SK-N-SH (cell line): ENCODE measurements at regions not wholly inside any gene's neighbourhood (a gene's known extent, or its start where the extent isn't known, plus 50 kb on each side); places are given as distances from the start of the nearest gene placed in this dataset.

Experiments used
- CTCF ChIA-PET: fragments of 300-600, 350-600 bp; formaldehyde crosslinking; extraction: SDS; loops from one replicate; lab custom pipeline; 2021; lab: Yijun Ruan, JAX
- POLR2A ChIA-PET: fragments of 350-600 bp; sonication (Branson Sonifier 250); formaldehyde crosslinking; extraction: SDS; loops from one replicate; lab custom pipeline; 2020; ENCODE audit warnings: antibody characterized with exemption, inconsistent platforms; lab: Yijun Ruan, JAX
- DNase-seq: peaks from one replicate; pipeline ENCODE4 v3.0.0; 2012
- H2AFZ ChIP-seq: fragments of 200-600 bp; sonication (generic); 2 replicates; pipeline ENCODE4 v1.8.1; 2016; ENCODE audit warnings: antibody characterized with exemption, mild to moderate bottlenecking, low read depth
- H3F3A ChIP-seq: fragments of 200-600 bp; sonication (generic); replicated peaks from 2 replicates; pipeline ENCODE3; 2016; ENCODE audit warnings: antibody characterized with exemption, mild to moderate bottlenecking; ENCODE audit not compliant: insufficient read depth
- H3K27ac ChIP-seq, 2 experiments: fragments of 200-500 bp in 1 of 2; fragments of 200-600 bp in 1 of 2; sonication (Bioruptor generic) in 1 of 2; sonication (generic), shearing (Covaris generic) in 1 of 2; 2 replicates each; pipeline versions ENCODE4 v1.5.1 to v1.6.1; 2014 to 2016; ENCODE audit warnings: low read depth in 2 of 2, inconsistent platforms in 1 of 2, low read length in 1 of 2, mild to moderate bottlenecking in 1 of 2, mixed read lengths in 1 of 2
- H3K27me3 ChIP-seq: fragments of 200-600 bp; sonication (generic), shearing (Covaris generic); 2 replicates; pipeline ENCODE4 v1.6.1; 2016; ENCODE audit warnings: mixed run types; ENCODE audit not compliant: insufficient read depth
- H3K36me3 ChIP-seq, 2 experiments: fragments of 200-500 bp in 1 of 2; fragments of 200-600 bp in 1 of 2; sonication (Bioruptor generic) in 1 of 2; sonication (generic) in 1 of 2; replicated peaks in 1 of 2; 2 replicates each; pipeline versions ENCODE3 to v1.5.1; 2014 to 2016; ENCODE audit warnings: low read length in 1 of 2, mild to moderate bottlenecking in 1 of 2; ENCODE audit not compliant: insufficient read depth in 2 of 2, control insufficient read depth in 1 of 2
- H3K4me1 ChIP-seq, 2 experiments: fragments of 200-500 bp in 1 of 2; fragments of 200-600 bp in 1 of 2; sonication (Bioruptor generic) in 1 of 2; sonication (generic), shearing (Covaris generic) in 1 of 2; 2 replicates each; pipeline versions ENCODE4 v1.5.1 to v1.6.1; 2014 to 2016; ENCODE audit warnings: low read depth in 1 of 2, low read length in 1 of 2, mixed run types in 1 of 2; ENCODE audit not compliant: insufficient read depth in 2 of 2, control insufficient read depth in 1 of 2
- H3K4me2 ChIP-seq: fragments of 200-600 bp; sonication (generic), shearing (Covaris generic); 2 replicates; pipeline ENCODE4 v1.6.1; 2017; ENCODE audit warnings: mixed run types
- H3K4me3 ChIP-seq, 2 experiments: fragments of 200-500 bp in 1 of 2; fragments of 200-600 bp in 1 of 2; sonication (Bioruptor generic) in 1 of 2; sonication (generic), shearing (Covaris generic) in 1 of 2; 2 replicates each; pipeline versions ENCODE4 v1.5.1 to v1.8.1; 2014 to 2016; ENCODE audit warnings: low read depth in 2 of 2, inconsistent platforms in 1 of 2, low read length in 1 of 2, mild to moderate bottlenecking in 1 of 2, mixed read lengths in 1 of 2, moderate library complexity in 1 of 2
- H3K79me2 ChIP-seq: fragments of 200-600 bp; sonication (generic); 2 replicates; pipeline ENCODE4 v1.8.1; 2017; ENCODE audit warnings: mild to moderate bottlenecking; ENCODE audit not compliant: insufficient read depth
- H3K9ac ChIP-seq: fragments of 200-600 bp; sonication (generic); 2 replicates; pipeline ENCODE4 v1.6.1; 2017; ENCODE audit warnings: mixed run types
- H3K9me2 ChIP-seq: fragments of 200-600 bp; sonication (generic); 2 replicates; pipeline ENCODE4 v1.6.1; 2017; ENCODE audit warnings: mixed run types
- H3K9me3 ChIP-seq: fragments of 200-600 bp; sonication (generic); 2 replicates; pipeline ENCODE4 v1.6.1; 2017; ENCODE audit warnings: mixed run types, mild to moderate bottlenecking, moderate library complexity
- H4K20me1 ChIP-seq: fragments of 200-600 bp; sonication (generic); 2 replicates; pipeline ENCODE4 v1.6.1; 2017; ENCODE audit warnings: mild to moderate bottlenecking, mixed run types; ENCODE audit not compliant: insufficient read depth
- CHD2 ChIP-seq: fragments of 150-350 bp; IDR thresholded peaks from 2 replicates; pipeline ENCODE4 v1.6.1; 2018; ENCODE audit warnings: low read length; ENCODE audit not compliant: partially characterized antibody
- EP300 ChIP-seq, 2 experiments: IDR thresholded peaks; 2 replicates each; pipeline versions ENCODE4 v1.4.0 to v1.6.1; 2012; ENCODE audit warnings: borderline replicate concordance in 1 of 2, low read depth in 1 of 2, low read length in 1 of 2
- FOSL2 ChIP-seq: IDR thresholded peaks from 2 replicates; pipeline ENCODE4 v1.4.0; 2012; ENCODE audit warnings: low read depth, mild to moderate bottlenecking, moderate library complexity, borderline replicate concordance
- FOXJ3 ChIP-seq: sonication (generic); formaldehyde crosslinking; IDR thresholded peaks from 2 replicates; pipeline ENCODE4 v1.5.1; 2020; ENCODE audit warnings: mild to moderate bottlenecking, missing genetic modification reagents
- JUND ChIP-seq: IDR thresholded peaks from 2 replicates; pipeline ENCODE4 v1.4.0; 2012
- MEF2A ChIP-seq: IDR thresholded peaks from 2 replicates; pipeline ENCODE4 v1.4.0; 2012; ENCODE audit warnings: low read depth, borderline replicate concordance
- MXI1 ChIP-seq: IDR thresholded peaks from 2 replicates; pipeline ENCODE4 v1.6.1; 2012; ENCODE audit warnings: mild to moderate bottlenecking, low read depth, low read length, improper control_type of control experiment
- NRF1 ChIP-seq: IDR thresholded peaks from 2 replicates; pipeline ENCODE4 v1.6.1; 2012; ENCODE audit warnings: low read depth, mild to moderate bottlenecking, low read length
- RCOR1 ChIP-seq: fragments of 150-350 bp; IDR thresholded peaks from 2 replicates; pipeline ENCODE4 v1.6.1; 2017; ENCODE audit warnings: antibody characterized with exemption, low read length
- RFX5 ChIP-seq: IDR thresholded peaks from 2 replicates; pipeline ENCODE4 v1.6.1; 2012; ENCODE audit warnings: mild to moderate bottlenecking, improper control_type of control experiment, low read length
- RXRA ChIP-seq: IDR thresholded peaks from 2 replicates; pipeline ENCODE4 v1.4.0; 2012; ENCODE audit warnings: low read depth, mild to moderate bottlenecking, borderline replicate concordance
- TAF1 ChIP-seq: IDR thresholded peaks from 2 replicates; pipeline ENCODE4 v1.6.1; 2012; ENCODE audit warnings: low read depth, mild to moderate bottlenecking, low read length, moderate library complexity, borderline replicate concordance
- YY1 ChIP-seq: IDR thresholded peaks from 2 replicates; pipeline ENCODE4 v1.4.0; 2012; ENCODE audit warnings: low read depth, mild to moderate bottlenecking
- WGBS: methylation state at CpG from one replicate; pipeline ENCODE4 v1.1.6; 2017; ENCODE audit warnings: low lambda C conversion rate; 5-methylcytosine and 5-hydroxymethylcytosine counted together
- TF ChIP-seq, protein P1 (sequence below): fragments of 200-600 bp; sonication (generic); IDR thresholded peaks from 2 replicates; pipeline ENCODE4 v1.6.1; 2017; ENCODE audit warnings: antibody characterized with exemption, mild to moderate bottlenecking, moderate library complexity
- TF ChIP-seq, protein P2 (sequence below): fragments of 150-350 bp; IDR thresholded peaks from 2 replicates; pipeline ENCODE4 v1.6.1; 2016; ENCODE audit warnings: mild to moderate bottlenecking, low read depth, low read length
- TF ChIP-seq, protein P3 (sequence below): IDR thresholded peaks from 2 replicates; pipeline ENCODE4 v1.4.0; 2012; ENCODE audit warnings: low read depth

DNA sequence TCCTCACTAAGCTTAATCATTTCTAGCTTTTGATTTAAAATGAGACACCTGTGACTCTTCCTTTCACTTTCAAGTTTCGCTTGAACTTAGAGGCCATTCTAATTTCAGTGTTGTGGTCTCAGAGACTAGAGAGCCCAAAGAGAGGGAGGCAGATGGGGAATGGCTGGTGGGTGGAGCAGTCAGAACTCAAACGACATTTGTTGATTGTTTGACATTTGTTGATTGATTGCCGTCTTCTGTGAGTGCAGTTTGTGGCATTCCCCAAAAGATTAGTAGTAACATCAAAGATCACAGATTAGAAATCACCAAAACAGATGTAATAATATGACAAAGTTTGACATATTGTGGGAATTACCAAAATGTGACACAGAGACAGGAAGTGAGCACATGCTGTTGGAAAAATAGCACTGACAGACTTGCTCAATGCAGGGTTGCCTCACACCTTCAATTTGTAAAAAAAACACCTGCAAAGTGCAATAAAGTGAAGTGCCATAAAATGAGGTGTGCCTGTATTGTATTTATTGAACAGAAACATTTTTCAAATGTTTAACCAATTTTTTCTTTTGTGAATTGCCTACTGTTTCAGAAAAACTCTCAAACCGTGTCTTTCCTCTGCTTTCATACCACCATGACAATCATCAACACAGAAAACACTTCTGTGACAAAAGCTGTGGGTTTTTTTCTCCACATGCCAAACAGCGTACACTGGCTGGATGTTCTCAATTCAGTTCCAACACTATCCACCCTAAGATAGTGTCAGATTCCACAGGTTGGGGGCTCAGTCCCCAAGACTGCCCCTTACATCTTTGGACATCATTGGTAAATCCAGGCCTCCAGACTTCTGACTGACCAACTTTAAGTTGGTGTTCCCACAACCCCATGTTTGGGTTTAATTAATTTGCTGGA lies 376.3 kb upstream of the RGS6 start:
- Histone ChIP-seq H3K9me3 (no peaks in the 10 kb centered on the region), H3K79me2 (peaks cover 22% of the 10 kb centered on the region; the same call in 1 of the 2 replicates), H3K36me3 (peaks cover 0 to 18% of the 10 kb centered on the region in 2 experiments), H3K27ac (no peak overlapping the region), H3K4me3 (no peak overlapping the region), H3K4me1 (peaks cover 4 to 13% of the 10 kb centered on the region in 2 experiments; a peak in 3 of 4 replicates), H3K9ac (no peak overlapping the region), H2AFZ (no peak overlapping the region), H4K20me1 (no peaks in the 10 kb centered on the region), H3K27me3 (no peaks in the 10 kb centered on the region), H3K9me2 (no peaks in the 10 kb centered on the region), H3F3A (peaks cover 7% of the 10 kb centered on the region), H3K4me2 (no peak overlapping the region; the same call in 1 of the 2 replicates)
- TF ChIP-seq MXI1 (no peak), NRF1 (no peak), EP300 (IDR thresholded peaks at IDR 0.05; ENCODE audit: borderline replicate concordance in 1 of 2, low read depth in 1 of 2, low read length in 1 of 2) (no peak), FOSL2 (no peak), MEF2A (no peak), RCOR1 (no peak), YY1 (no peak), FOXJ3 (CRISPR knock-in tag) (no peak), CHD2 (no peak), TAF1 (no peak), RXRA (no peak), JUND (no peak), RFX5 (no peak)
- TF ChIP-seq, protein P1, sequence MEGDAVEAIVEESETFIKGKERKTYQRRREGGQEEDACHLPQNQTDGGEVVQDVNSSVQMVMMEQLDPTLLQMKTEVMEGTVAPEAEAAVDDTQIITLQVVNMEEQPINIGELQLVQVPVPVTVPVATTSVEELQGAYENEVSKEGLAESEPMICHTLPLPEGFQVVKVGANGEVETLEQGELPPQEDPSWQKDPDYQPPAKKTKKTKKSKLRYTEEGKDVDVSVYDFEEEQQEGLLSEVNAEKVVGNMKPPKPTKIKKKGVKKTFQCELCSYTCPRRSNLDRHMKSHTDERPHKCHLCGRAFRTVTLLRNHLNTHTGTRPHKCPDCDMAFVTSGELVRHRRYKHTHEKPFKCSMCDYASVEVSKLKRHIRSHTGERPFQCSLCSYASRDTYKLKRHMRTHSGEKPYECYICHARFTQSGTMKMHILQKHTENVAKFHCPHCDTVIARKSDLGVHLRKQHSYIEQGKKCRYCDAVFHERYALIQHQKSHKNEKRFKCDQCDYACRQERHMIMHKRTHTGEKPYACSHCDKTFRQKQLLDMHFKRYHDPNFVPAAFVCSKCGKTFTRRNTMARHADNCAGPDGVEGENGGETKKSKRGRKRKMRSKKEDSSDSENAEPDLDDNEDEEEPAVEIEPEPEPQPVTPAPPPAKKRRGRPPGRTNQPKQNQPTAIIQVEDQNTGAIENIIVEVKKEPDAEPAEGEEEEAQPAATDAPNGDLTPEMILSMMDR = no peak
- TF ChIP-seq, protein P2, sequence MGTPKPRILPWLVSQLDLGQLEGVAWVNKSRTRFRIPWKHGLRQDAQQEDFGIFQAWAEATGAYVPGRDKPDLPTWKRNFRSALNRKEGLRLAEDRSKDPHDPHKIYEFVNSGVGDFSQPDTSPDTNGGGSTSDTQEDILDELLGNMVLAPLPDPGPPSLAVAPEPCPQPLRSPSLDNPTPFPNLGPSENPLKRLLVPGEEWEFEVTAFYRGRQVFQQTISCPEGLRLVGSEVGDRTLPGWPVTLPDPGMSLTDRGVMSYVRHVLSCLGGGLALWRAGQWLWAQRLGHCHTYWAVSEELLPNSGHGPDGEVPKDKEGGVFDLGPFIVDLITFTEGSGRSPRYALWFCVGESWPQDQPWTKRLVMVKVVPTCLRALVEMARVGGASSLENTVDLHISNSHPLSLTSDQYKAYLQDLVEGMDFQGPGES = no peak
- TF ChIP-seq, protein P3, sequence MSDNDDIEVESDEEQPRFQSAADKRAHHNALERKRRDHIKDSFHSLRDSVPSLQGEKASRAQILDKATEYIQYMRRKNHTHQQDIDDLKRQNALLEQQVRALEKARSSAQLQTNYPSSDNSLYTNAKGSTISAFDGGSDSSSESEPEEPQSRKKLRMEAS = no peak
- POLR2A ChIA-PET = interaction anchor here (0.6 kb wide), 1 partner anchor 362 kb away, joined by 3 read pairs; no protein-coding TSS in a partner anchor
- 77% methylated on average over 5 of the region's 5 CpGs for WGBS
- no peak for DNase-seq
- CTCF ChIA-PET = interaction anchor here (0.7 to 1.2 kb wide), 2 partner anchors 10 to 16 kb away, joined by 3 read pairs; no protein-coding TSS in a partner anchor
